Activated B cell treated with CpG ODN at 0.5 μM for 24 hours (primary cell): ENCODE measurements at regions not wholly inside any gene's neighbourhood (a gene's known extent, or its start where the extent isn't known, plus 50 kb on each side); places are given as distances from the start of the nearest gene placed in this dataset.

Experiments used
- ATAC-seq: fragments of 200-7000 bp; cut with Tn5 transposase; one replicate; pipeline ENCODE4 v1.10.0; 2021; ENCODE audit warnings: low read depth, mild to moderate bottlenecking, moderate library complexity
- CTCF ChIA-PET: fragments of 350-600 bp; sonication (Branson Sonifier 250); formaldehyde crosslinking; loops from one replicate; lab custom pipeline; 2021; ENCODE audit warnings: antibody characterized with exemption; lab: Charles Lee
- POLR2A ChIA-PET: fragments of 350-600 bp; sonication (Branson Sonifier 250); formaldehyde crosslinking; loops from one replicate; lab custom pipeline; 2021; ENCODE audit warnings: antibody characterized with exemption; lab: Charles Lee
- DNase-seq: peaks from one replicate; pipeline ENCODE4 v3.0.0; 2022
- H3K27ac Mint-ChIP-seq: one replicate; pipeline ENCODE4 v1.8.0; 2020; ENCODE audit warnings: mixed read lengths
- H3K27me3 Mint-ChIP-seq: one replicate; pipeline ENCODE4 v1.8.0; 2021; ENCODE audit warnings: mixed read lengths
- H3K36me3 Mint-ChIP-seq: one replicate; pipeline ENCODE4 v1.8.0; 2021; ENCODE audit warnings: low read depth, mixed read lengths
- H3K4me1 Mint-ChIP-seq: one replicate; pipeline ENCODE4 v1.8.0; 2021; ENCODE audit warnings: mixed read lengths
- H3K4me3 Mint-ChIP-seq: one replicate; pipeline ENCODE4 v1.8.0; 2020; ENCODE audit warnings: mild to moderate bottlenecking, mixed read lengths
- H3K9me3 Mint-ChIP-seq: one replicate; pipeline ENCODE4 v1.8.0; 2020; ENCODE audit warnings: mixed read lengths
- intact Hi-C: fragments of 100-400 bp; cut with micrococcal nuclease; formaldehyde crosslinking; loops from one replicate; pipeline ENCODE4 v1.15.1; 2024
- TF ChIP-seq, protein P1 (sequence below): fragments of 200-600 bp; IDR thresholded peaks from one replicate; pipeline ENCODE4 v1.8.0; 2022; ENCODE audit warnings: antibody characterized with exemption, mild to moderate bottlenecking

DNA sequence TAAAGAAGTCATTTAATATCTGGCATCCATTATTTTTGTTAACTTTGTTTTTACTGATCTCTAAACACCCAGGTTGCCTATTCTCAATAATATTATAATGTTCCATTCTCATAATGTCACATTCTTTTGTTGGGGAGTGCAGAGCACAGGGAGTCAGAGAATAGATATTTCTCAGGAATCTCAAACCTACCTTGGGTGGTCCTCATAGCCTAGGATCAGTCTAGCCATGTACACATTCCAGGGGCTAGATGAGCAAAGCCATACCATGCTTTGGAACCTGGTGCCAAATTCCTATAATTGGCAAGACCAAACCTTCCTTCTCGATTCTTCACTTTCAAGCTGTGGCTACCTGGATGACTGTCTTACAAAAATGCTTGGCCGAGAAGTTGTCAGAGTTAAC lies 1124.7 kb upstream of the WWC1 start:
- H3K27me3 Mint-ChIP-seq: no peaks in the 10 kb centered on the region
- no peaks in the 10 kb centered on the region for H3K36me3 Mint-ChIP-seq
- intact Hi-C loops: no loop called here
- TF ChIP-seq, protein P1, sequence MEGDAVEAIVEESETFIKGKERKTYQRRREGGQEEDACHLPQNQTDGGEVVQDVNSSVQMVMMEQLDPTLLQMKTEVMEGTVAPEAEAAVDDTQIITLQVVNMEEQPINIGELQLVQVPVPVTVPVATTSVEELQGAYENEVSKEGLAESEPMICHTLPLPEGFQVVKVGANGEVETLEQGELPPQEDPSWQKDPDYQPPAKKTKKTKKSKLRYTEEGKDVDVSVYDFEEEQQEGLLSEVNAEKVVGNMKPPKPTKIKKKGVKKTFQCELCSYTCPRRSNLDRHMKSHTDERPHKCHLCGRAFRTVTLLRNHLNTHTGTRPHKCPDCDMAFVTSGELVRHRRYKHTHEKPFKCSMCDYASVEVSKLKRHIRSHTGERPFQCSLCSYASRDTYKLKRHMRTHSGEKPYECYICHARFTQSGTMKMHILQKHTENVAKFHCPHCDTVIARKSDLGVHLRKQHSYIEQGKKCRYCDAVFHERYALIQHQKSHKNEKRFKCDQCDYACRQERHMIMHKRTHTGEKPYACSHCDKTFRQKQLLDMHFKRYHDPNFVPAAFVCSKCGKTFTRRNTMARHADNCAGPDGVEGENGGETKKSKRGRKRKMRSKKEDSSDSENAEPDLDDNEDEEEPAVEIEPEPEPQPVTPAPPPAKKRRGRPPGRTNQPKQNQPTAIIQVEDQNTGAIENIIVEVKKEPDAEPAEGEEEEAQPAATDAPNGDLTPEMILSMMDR: no peak
- ATAC-seq: no peak
- H3K9me3 Mint-ChIP-seq: peaks cover 4% of the 10 kb centered on the region
- CTCF ChIA-PET: no interaction called here
- no peak overlapping the region for H3K4me3 Mint-ChIP-seq
- DNase-seq: no peak
- H3K27ac Mint-ChIP-seq: no peak overlapping the region
- POLR2A ChIA-PET: no interaction called here
- H3K4me1 Mint-ChIP-seq: no peaks in the 10 kb centered on the region

DNA sequence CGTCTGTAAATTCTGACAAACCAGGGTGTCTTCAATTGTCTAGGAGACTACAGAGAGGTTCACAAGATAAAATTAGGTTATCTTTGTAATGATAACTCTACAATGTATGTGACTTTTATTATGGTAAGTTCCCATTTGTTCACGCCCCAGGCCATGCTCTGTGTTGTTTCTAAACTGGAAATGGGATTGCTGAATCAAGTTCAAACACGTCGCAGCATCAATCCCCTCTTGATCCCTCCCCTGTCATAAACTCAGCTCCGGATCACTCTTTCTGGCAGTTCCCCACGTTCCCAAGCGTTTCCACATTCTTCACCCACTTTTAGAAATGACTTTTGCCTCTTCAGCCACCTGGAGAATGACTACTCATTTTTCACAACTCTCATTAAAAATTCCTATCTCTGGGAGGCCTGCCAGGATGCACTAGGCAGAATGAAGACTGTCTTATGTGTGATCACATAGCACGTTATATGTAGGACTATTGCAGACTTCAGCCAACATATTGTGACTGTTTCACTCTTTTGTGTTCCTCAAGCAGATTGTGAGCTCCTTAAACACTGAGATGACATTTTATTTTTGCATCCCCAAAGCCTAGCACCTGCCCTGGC lies 1124.2 kb upstream of the WWC1 start:
- ChIA-PET POLR2A (no interaction called here), CTCF (no interaction called here)
- TF ChIP-seq, protein P1: no peak
- H3K4me1 Mint-ChIP-seq: no peaks in the 10 kb centered on the region
- no peak for DNase-seq
- no peak overlapping the region for H3K4me3 Mint-ChIP-seq
- H3K36me3 Mint-ChIP-seq: no peaks in the 10 kb centered on the region
- peaks cover 6% of the 10 kb centered on the region for H3K9me3 Mint-ChIP-seq
- intact Hi-C loops: no loop called here
- H3K27ac Mint-ChIP-seq: no peak overlapping the region
- ATAC-seq: no peak
- H3K27me3 Mint-ChIP-seq: no peaks in the 10 kb centered on the region

DNA sequence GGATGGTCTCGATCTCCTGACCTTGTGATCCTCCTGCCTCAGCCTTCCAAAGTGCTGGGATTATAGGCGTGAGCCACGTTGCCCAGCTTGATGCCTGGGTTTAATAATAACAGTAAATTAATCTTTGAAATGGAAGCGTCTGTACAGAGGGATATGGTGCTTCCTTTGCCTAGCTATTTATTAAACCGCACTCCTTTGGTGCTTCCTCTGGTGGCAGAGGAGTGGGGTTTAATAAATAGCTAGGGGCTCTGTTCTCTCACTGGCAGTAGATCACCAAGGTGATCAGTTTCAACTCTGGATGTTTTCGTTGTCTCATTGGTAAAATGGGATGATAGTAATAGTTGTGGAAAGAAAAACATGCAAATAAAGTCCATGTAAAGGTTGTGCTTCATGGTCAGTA lies 1122.5 kb upstream of the WWC1 start:
- no peak for ATAC-seq
- Mint-ChIP-seq H3K4me1 (no peaks in the 10 kb centered on the region), H3K27ac (no peak overlapping the region), H3K27me3 (no peaks in the 10 kb centered on the region), H3K36me3 (no peaks in the 10 kb centered on the region), H3K9me3 (peaks cover 6% of the 10 kb centered on the region), H3K4me3 (no peak overlapping the region)
- intact Hi-C loops: no loop called here
- ChIA-PET POLR2A (interaction anchor here (0.5 kb wide), 1 partner anchor 1841 kb away, joined by 7 read pairs; no protein-coding TSS in a partner anchor), CTCF (no interaction called here)
- no peak for DNase-seq
- TF ChIP-seq, protein P1: no peak

DNA sequence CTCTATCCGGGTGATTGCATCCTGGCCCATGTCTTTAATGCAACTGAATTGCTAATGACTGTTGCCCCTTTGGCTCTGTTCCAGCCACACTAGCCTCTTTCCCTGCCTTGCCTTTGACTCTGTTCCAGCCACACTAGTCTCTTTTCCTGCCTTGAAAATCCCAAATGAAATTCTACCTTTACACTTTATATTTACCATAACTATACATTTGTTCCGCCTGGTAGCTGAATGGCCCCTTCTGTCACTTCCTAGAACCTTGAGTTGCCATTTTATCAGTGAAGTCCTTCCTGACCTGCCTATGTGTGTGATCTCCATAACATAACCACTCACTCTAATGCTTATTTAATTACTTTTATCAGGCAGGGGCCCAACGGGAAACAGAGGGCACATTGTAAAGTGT lies 1120.4 kb upstream of the WWC1 start:
- no peak overlapping the region for H3K4me3 Mint-ChIP-seq
- no peaks in the 10 kb centered on the region for H3K36me3 Mint-ChIP-seq
- H3K27ac Mint-ChIP-seq: no peak overlapping the region
- TF ChIP-seq, protein P1: no peak
- peaks cover 2% of the 10 kb centered on the region for H3K9me3 Mint-ChIP-seq
- ChIA-PET CTCF (no interaction called here), POLR2A (no interaction called here)
- ATAC-seq (no peak), DNase-seq (no peak)
- no peaks in the 10 kb centered on the region for H3K4me1 Mint-ChIP-seq
- intact Hi-C loops: no loop called here
- no peaks in the 10 kb centered on the region for H3K27me3 Mint-ChIP-seq

DNA sequence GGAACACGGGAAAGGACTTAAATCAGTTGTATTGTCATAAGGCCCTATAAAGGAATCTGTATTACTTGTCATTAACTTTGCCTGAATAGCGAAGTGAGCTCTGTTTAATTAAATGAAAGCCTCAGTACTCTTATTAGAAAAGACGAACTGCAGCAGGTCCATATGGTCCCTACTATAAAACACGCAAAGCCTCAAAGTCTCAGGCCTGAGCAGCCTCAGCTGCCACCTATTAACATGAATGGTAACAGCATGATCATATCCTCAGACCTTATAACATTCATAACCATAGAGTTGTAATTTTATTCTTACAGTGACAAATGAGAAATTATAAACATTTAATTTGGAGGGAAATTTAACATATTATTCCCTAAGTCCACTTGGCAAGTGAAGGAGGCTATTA lies 1113.7 kb upstream of the WWC1 start:
- ChIA-PET POLR2A (no interaction called here), CTCF (no interaction called here)
- no peak overlapping the region for H3K27ac Mint-ChIP-seq
- intact Hi-C loops: no loop called here
- H3K9me3 Mint-ChIP-seq: no peaks in the 10 kb centered on the region
- no peaks in the 10 kb centered on the region for H3K36me3 Mint-ChIP-seq
- TF ChIP-seq, protein P1: no peak
- DNase-seq: no peak
- H3K27me3 Mint-ChIP-seq: no peaks in the 10 kb centered on the region
- ATAC-seq: no peak
- H3K4me3 Mint-ChIP-seq: no peak overlapping the region
- no peaks in the 10 kb centered on the region for H3K4me1 Mint-ChIP-seq
